Endothelial cell of umbilical vein (primary cell): ENCODE measurements at regions not wholly inside any gene's neighbourhood (a gene's known extent, or its start where the extent isn't known, plus 50 kb on each side); places are given as distances from the start of the nearest gene placed in this dataset.

Source experiments
- BruUV-seq: library from RNA; stranded (reverse); fragments of 400-500 nt; replicated peaks from 2 replicates; lab custom pipeline; 2021; lab: Mats Ljungman, UMichigan
- CTCF ChIA-PET: fragments of 300-600, 350-600 bp; sonication (Branson Sonifier 250); formaldehyde crosslinking; loops from one replicate; lab custom pipeline; 2021; ENCODE audit warnings: antibody characterized with exemption, inconsistent platforms; lab: Charles Lee
- POLR2A ChIA-PET: fragments of 300-600, 350-600 bp; sonication (Branson Sonifier 250); formaldehyde crosslinking; loops from one replicate; lab custom pipeline; 2021; ENCODE audit warnings: antibody characterized with exemption, inconsistent platforms; lab: Charles Lee
- DNase-seq: peaks from one replicate; pipeline ENCODE4 v3.0.0-alpha.2; 2011; ENCODE audit warnings: low read depth, low spot score
- FAIRE-seq: peaks from 2 replicates; lab custom pipeline; 2011; peaks lifted over from hg19 to GRCh38; lab: Jason Lieb, UNC
- H2AFZ ChIP-seq: 2 replicates; pipeline ENCODE4 v1.6.0; 2012; ENCODE audit warnings: low read depth, low read length, control low read depth, inconsistent platforms
- H3K27ac ChIP-seq: 2 replicates; pipeline ENCODE4 v1.5.1; 2011; ENCODE audit warnings: low read depth, mild to moderate bottlenecking, control low read depth, low read length, moderate library complexity; ENCODE audit not compliant: insufficient read depth
- H3K27me3 ChIP-seq, 2 experiments: 2 replicates each; pipeline versions ENCODE4 v1.6.0 to v1.6.1; 2011; ENCODE audit warnings: low read length in 2 of 2, mixed read lengths in 1 of 2; ENCODE audit not compliant: control insufficient read depth in 2 of 2, insufficient read depth in 2 of 2
- H3K36me3 ChIP-seq, 2 experiments: 2 replicates in 1 of 2; 3 replicates in 1 of 2; pipeline ENCODE4 v1.5.1; 2011; ENCODE audit warnings: low read length in 2 of 2, mild to moderate bottlenecking in 1 of 2, moderate library complexity in 1 of 2; ENCODE audit not compliant: control insufficient read depth in 2 of 2, insufficient read depth in 2 of 2; ENCODE audit errors: extremely low read depth in 1 of 2
- H3K4me1 ChIP-seq: 3 replicates; pipeline ENCODE4 v1.5.1; 2011; ENCODE audit warnings: mild to moderate bottlenecking, low read length; ENCODE audit not compliant: control insufficient read depth, insufficient read depth; ENCODE audit errors: extremely low read depth
- H3K4me2 ChIP-seq: 2 replicates; pipeline ENCODE4 v1.6.1; 2011; ENCODE audit warnings: low read length, control low read depth, mixed read lengths; ENCODE audit not compliant: insufficient read depth
- H3K4me3 ChIP-seq, 3 experiments: fragments of 200-600 bp in 1 of 3; sonication (generic), shearing (Covaris generic) in 1 of 3; replicated peaks in 1 of 3; 2 replicates each; pipeline ENCODE4 v1.5.1; 2011 to 2016; ENCODE audit warnings: control low read depth in 3 of 3, low read length in 3 of 3, mild to moderate bottlenecking in 2 of 3, inconsistent platforms in 1 of 3, low read depth in 1 of 3, moderate library complexity in 1 of 3; ENCODE audit not compliant: insufficient read depth in 1 of 3
- H3K79me2 ChIP-seq: 2 replicates; pipeline ENCODE4 v1.6.0; 2012; ENCODE audit warnings: low read length, inconsistent platforms; ENCODE audit not compliant: control insufficient read depth, insufficient read depth
- H3K9ac ChIP-seq: replicated peaks from 2 replicates; pipeline ENCODE3; 2011; ENCODE audit warnings: low read length, control low read depth; ENCODE audit not compliant: insufficient read depth; ENCODE audit errors: extremely low read depth
- H3K9me1 ChIP-seq: replicated peaks from 3 replicates; pipeline ENCODE4 v1.6.0; 2011; ENCODE audit warnings: mild to moderate bottlenecking, low read length; ENCODE audit not compliant: control insufficient read depth, insufficient read depth; ENCODE audit errors: extremely low read depth
- H3K9me3 ChIP-seq: replicated peaks from 2 replicates; pipeline ENCODE4 v1.5.1; 2012; ENCODE audit warnings: low read length, inconsistent platforms; ENCODE audit not compliant: control insufficient read depth, insufficient read depth
- H4K20me1 ChIP-seq: replicated peaks from 2 replicates; pipeline ENCODE3; 2011; ENCODE audit warnings: mild to moderate bottlenecking, low read length; ENCODE audit not compliant: control insufficient read depth, insufficient read depth; ENCODE audit errors: extremely low read depth
- EZH2 ChIP-seq: IDR thresholded peaks from 2 replicates; pipeline ENCODE4 v1.6.1; 2012; ENCODE audit warnings: borderline replicate concordance, low read depth, mild to moderate bottlenecking, moderate library complexity, low read length, inconsistent platforms; ENCODE audit not compliant: severe bottlenecking
- JUN ChIP-seq: IDR thresholded peaks from 2 replicates; pipeline ENCODE4 v1.6.1; 2011; ENCODE audit warnings: borderline replicate concordance, low read depth; ENCODE audit not compliant: insufficient read length, insufficient read depth
- MYC ChIP-seq: IDR thresholded peaks from one replicate; pipeline ENCODE4 v1.6.1; 2011; ENCODE audit warnings: mild to moderate bottlenecking, low read depth, low read length
- POLR2A ChIP-seq: IDR thresholded peaks from 2 replicates; pipeline ENCODE4 v1.6.1; 2012; ENCODE audit warnings: low read depth, mild to moderate bottlenecking, control low read depth, low read length
- POLR2AphosphoS5 ChIP-seq: IDR thresholded peaks from 2 replicates; pipeline ENCODE4 v1.6.1; 2012; ENCODE audit warnings: low read depth, mild to moderate bottlenecking, control low read depth, low read length, moderate library complexity; ENCODE audit not compliant: insufficient read depth
- dilution Hi-C: fragments of 300-500 bp; cut with MboI; formaldehyde crosslinking; loops from one replicate; pipeline ENCODE4 v1.15.0; 2019; ENCODE audit warnings: low sequenced_read_pairs; ENCODE audit not compliant: extremely low pct_ligation_motif_present
- intact Hi-C: fragments of 100-400 bp; cut with micrococcal nuclease; formaldehyde crosslinking; loops from one replicate; pipeline ENCODE4 v1.10.0; 2022
- TF ChIP-seq, protein P1 (sequence below), 2 donors: IDR thresholded peaks; 1 replicate in 1 of 2; 2 replicates in 1 of 2; pipeline ENCODE4 v1.5.1; 2011; ENCODE audit warnings: low read length in 2 of 2, mild to moderate bottlenecking in 2 of 2, moderate library complexity in 2 of 2, control low read depth in 1 of 2, inconsistent platforms in 1 of 2, low read depth in 1 of 2; ENCODE audit not compliant: insufficient read depth in 1 of 2; ENCODE audit errors: extremely low read depth in 1 of 2
- TF ChIP-seq, protein P2 (sequence below): IDR thresholded peaks from 2 replicates; pipeline ENCODE4 v1.6.1; 2011; ENCODE audit not compliant: insufficient read depth, insufficient read length

DNA sequence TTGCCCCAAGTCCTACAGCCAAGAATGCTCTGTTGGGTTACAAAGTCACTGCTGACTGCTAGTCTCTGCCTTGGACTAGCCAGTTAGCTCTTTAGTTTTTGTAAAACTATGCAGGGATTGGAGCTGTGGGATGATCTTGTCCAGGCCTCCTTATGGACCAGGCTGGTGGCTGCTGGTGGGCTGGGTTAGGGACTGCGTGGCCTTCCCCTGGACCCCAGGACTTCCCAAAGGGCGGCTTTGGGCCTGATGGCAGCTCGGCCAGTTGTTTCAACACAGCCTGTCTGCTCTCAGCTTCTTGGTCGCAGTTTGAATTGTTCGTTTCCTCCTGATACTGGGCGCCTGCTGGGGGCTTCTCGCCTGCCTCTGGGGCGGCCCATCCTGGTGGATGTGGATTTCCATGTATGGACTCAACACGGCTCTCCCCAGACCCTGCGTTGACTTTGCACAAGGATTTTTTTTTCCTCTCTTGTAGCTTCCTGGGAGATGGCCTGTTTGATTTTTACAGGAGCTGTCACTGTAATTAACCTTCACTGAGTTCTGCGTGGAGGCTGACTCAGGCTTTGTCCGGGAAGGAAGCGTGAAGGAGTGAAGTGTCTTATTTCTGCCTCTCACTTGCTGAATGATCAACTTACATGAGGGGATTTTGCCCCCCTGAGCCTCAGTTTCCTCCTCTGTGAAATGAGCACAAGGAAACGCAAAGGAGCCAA lies 91.9 kb upstream of the NEURL1B start:
- H3K27ac ChIP-seq, result no peak overlapping the region
- ChIA-PET POLR2A (no interaction called here), CTCF (no interaction called here)
- H3K79me2 ChIP-seq, result no peaks in the 10 kb centered on the region
- TF ChIP-seq POLR2AphosphoS5 (no peak), JUN (no peak), MYC (no peak)
- BruUV-seq, result no TSS peak
- no peaks in the 10 kb centered on the region for H3K9me3 ChIP-seq
- H3K4me3 ChIP-seq, result no peak overlapping the region
- H2AFZ ChIP-seq, result no peak overlapping the region
- dilution Hi-C loops (no loop called here), intact Hi-C loops (no loop called here)
- no peaks in the 10 kb centered on the region for H3K36me3 ChIP-seq
- FAIRE-seq, result no peak
- DNase-seq, result no peak
- peaks cover 0 to 2% of the 10 kb centered on the region in 2 experiments for H3K27me3 ChIP-seq
- H3K9me1 ChIP-seq, result no peaks in the 10 kb centered on the region
- no peaks in the 10 kb centered on the region for H4K20me1 ChIP-seq
- H3K4me1 ChIP-seq, result no peaks in the 10 kb centered on the region
- H3K4me2 ChIP-seq, result no peak overlapping the region
- H3K9ac ChIP-seq, result no peak overlapping the region

DNA sequence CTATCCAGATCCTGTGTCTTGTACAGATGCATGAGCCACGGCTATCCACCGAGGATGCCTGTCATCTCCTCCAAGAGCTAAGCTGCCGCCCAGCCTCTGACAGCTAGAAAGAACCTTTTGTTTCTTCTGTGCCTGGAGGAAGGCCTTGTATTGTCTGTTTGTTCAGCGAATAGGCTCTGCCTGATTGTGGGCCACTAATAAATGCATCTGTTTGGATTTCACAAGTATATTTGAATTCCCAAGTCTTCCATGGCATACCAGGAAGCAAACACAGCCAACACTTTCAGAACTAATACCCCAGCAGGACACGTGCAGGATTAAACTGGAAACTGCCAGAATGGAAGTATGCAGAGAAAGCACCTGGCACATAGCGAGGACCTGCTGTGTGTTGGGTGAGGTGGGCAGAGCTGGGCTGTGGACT lies 92.7 kb upstream of the NEURL1B start:
- no peak overlapping the region for H3K9ac ChIP-seq
- FAIRE-seq (no peak), DNase-seq (no peak)
- TF ChIP-seq EZH2 (no peak), JUN (no peak), POLR2A (no peak), MYC (no peak)
- TF ChIP-seq, protein P1, sequence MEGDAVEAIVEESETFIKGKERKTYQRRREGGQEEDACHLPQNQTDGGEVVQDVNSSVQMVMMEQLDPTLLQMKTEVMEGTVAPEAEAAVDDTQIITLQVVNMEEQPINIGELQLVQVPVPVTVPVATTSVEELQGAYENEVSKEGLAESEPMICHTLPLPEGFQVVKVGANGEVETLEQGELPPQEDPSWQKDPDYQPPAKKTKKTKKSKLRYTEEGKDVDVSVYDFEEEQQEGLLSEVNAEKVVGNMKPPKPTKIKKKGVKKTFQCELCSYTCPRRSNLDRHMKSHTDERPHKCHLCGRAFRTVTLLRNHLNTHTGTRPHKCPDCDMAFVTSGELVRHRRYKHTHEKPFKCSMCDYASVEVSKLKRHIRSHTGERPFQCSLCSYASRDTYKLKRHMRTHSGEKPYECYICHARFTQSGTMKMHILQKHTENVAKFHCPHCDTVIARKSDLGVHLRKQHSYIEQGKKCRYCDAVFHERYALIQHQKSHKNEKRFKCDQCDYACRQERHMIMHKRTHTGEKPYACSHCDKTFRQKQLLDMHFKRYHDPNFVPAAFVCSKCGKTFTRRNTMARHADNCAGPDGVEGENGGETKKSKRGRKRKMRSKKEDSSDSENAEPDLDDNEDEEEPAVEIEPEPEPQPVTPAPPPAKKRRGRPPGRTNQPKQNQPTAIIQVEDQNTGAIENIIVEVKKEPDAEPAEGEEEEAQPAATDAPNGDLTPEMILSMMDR (IDR thresholded peaks at IDR 0.05; ENCODE audit: extremely low read depth in 1 of 2, insufficient read depth in 1 of 2, low read depth in 1 of 2, low read length in 2 of 2), result no peak
- TF ChIP-seq, protein P2, sequence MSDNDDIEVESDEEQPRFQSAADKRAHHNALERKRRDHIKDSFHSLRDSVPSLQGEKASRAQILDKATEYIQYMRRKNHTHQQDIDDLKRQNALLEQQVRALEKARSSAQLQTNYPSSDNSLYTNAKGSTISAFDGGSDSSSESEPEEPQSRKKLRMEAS, result no peak
- dilution Hi-C loops, result no loop called here
- H3K4me3 ChIP-seq, result no peak overlapping the region
- H3K9me1 ChIP-seq, result no peaks in the 10 kb centered on the region
- H2AFZ ChIP-seq, result no peak overlapping the region
- intact Hi-C loops, result no loop called here
- no peaks in the 10 kb centered on the region for H3K9me3 ChIP-seq
- no peaks in the 10 kb centered on the region for H4K20me1 ChIP-seq
- ChIA-PET POLR2A (no interaction called here), CTCF (no interaction called here)
- no peaks in the 10 kb centered on the region for H3K79me2 ChIP-seq
- BruUV-seq, result no TSS peak
- H3K4me1 ChIP-seq, result no peaks in the 10 kb centered on the region
- H3K4me2 ChIP-seq, result no peak overlapping the region
- peaks cover 0 to 2% of the 10 kb centered on the region in 2 experiments for H3K27me3 ChIP-seq
- no peak overlapping the region for H3K27ac ChIP-seq
- H3K36me3 ChIP-seq, result no peaks in the 10 kb centered on the region
